Caco-2 (cell line): ENCODE measurements at regions not wholly inside any gene's neighbourhood (a gene's known extent, or its start where the extent isn't known, plus 50 kb on each side); places are given as distances from the start of the nearest gene placed in this dataset.

Experiments used
- BruUV-seq: library from RNA; stranded (reverse); fragments of 400-500 nt; replicated peaks from 2 replicates; lab custom pipeline; 2021; lab: Mats Ljungman, UMichigan
- CTCF ChIA-PET: fragments of 300-600 bp; sonication (Branson Sonifier 250); formaldehyde crosslinking; loops from one replicate; lab custom pipeline; 2022; ENCODE audit warnings: antibody characterized with exemption; lab: Charles Lee
- POLR2A ChIA-PET: fragments of 300-600 bp; sonication (Branson Sonifier 250); formaldehyde crosslinking; loops from one replicate; lab custom pipeline; 2022; ENCODE audit warnings: antibody characterized with exemption; lab: Charles Lee
- DNase-seq, 2 experiments: peaks; one replicate each; pipeline versions ENCODE4 v3.0.0 to v3.0.0-alpha.2; 2020 to 2022
- H3K27me3 ChIP-seq: replicated peaks from 2 replicates; pipeline ENCODE4 v1.6.0; 2011; ENCODE audit warnings: low read length; ENCODE audit not compliant: control insufficient read depth, insufficient read depth
- H3K36me3 ChIP-seq: 2 replicates; pipeline ENCODE4 v1.5.1; 2011; ENCODE audit warnings: low read length; ENCODE audit not compliant: control insufficient read depth, insufficient read depth
- H3K4me1 ChIP-seq: fragments of 250-450 bp; sonication (Bioruptor Pico); 2 replicates; pipeline ENCODE4 v1.5.1; 2020; ENCODE audit warnings: mild to moderate bottlenecking
- H3K4me3 ChIP-seq: 2 replicates; pipeline ENCODE4 v1.5.1; 2011; ENCODE audit warnings: low read depth, mild to moderate bottlenecking, control low read depth, low read length
- H3K9me3 ChIP-seq: fragments of 250-450 bp; sonication (Bioruptor Pico); 2 replicates; pipeline ENCODE4 v1.5.1; 2020; ENCODE audit warnings: mild to moderate bottlenecking, moderate library complexity
- H3K27ac Mint-ChIP-seq: one replicate; pipeline ENCODE4 v1.8.0; 2022; ENCODE audit warnings: mixed read lengths; ENCODE audit not compliant: unreplicated experiment
- H3K27me3 Mint-ChIP-seq: one replicate; pipeline ENCODE4 v1.8.0; 2022; ENCODE audit warnings: mixed read lengths; ENCODE audit not compliant: insufficient read depth, unreplicated experiment
- H3K36me3 Mint-ChIP-seq: one replicate; pipeline ENCODE4 v1.8.0; 2022; ENCODE audit warnings: mild to moderate bottlenecking, mixed read lengths; ENCODE audit not compliant: insufficient read depth, unreplicated experiment
- H3K4me1 Mint-ChIP-seq: one replicate; pipeline ENCODE4 v1.8.0; 2022; ENCODE audit warnings: low read depth, mixed read lengths; ENCODE audit not compliant: unreplicated experiment
- H3K4me3 Mint-ChIP-seq: one replicate; pipeline ENCODE4 v1.8.0; 2022; ENCODE audit warnings: mild to moderate bottlenecking, moderate library complexity, mixed read lengths; ENCODE audit not compliant: unreplicated experiment
- H3K9me3 Mint-ChIP-seq: one replicate; pipeline ENCODE4 v1.8.0; 2022; ENCODE audit warnings: mixed read lengths; ENCODE audit not compliant: unreplicated experiment
- CTCF ChIP-seq, 2 experiments: fragments of 200-600 bp in 1 of 2; IDR thresholded peaks; 1 replicate in 1 of 2; 2 replicates in 1 of 2; pipeline versions ENCODE4 v1.5.1 to v1.8.0; 2011 to 2022; ENCODE audit warnings: antibody characterized with exemption in 1 of 2, control low read depth in 1 of 2, inconsistent platforms in 1 of 2, low read depth in 1 of 2, low read length in 1 of 2, mild to moderate bottlenecking in 1 of 2, moderate library complexity in 1 of 2; ENCODE audit not compliant: insufficient read depth in 1 of 2, severe bottlenecking in 1 of 2, unreplicated experiment in 1 of 2
- intact Hi-C: fragments of 100-400 bp; cut with micrococcal nuclease; formaldehyde crosslinking; loops from one replicate; pipeline ENCODE4 v1.10.0; 2022; ENCODE audit not compliant: unreplicated experiment

DNA sequence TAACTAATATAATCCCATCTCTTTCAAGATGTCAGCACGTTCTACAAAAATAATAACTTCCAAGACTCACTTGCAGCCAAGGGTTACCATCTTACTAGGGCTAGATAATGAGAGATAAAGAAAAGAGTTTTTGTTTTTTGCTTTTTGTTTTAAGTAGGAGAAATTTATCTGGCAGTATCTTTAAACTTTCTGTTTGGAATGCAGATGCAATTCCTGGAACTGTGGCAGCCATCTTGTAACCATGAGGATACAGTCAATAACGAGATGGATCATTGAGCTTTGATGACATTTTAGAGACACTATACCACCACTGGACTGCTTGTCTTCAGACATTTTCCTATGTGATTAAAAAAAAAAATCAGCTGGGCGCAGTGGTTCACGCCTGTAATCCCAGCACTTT is 171.2 kb upstream of the ARID2 start:
- no peak for TF ChIP-seq CTCF (IDR thresholded peaks at IDR 0.05; ENCODE audit: insufficient read depth in 1 of 2, low read depth in 1 of 2, low read length in 1 of 2, severe bottlenecking in 1 of 2, unreplicated experiment in 1 of 2)
- Mint-ChIP-seq H3K4me1 (no peaks in the 10 kb centered on the region), H3K4me3 (no peak overlapping the region), H3K9me3 (no peaks in the 10 kb centered on the region), H3K27ac (no peak overlapping the region), H3K27me3 (no peaks in the 10 kb centered on the region), H3K36me3 (no peaks in the 10 kb centered on the region)
- ChIA-PET CTCF (interaction anchor here (0.7 kb wide), 1 partner anchor 329 kb away, joined by 4 read pairs; no protein-coding TSS in a partner anchor), POLR2A (no interaction called here)
- intact Hi-C loops, result no loop called here
- Histone ChIP-seq H3K9me3 (no peaks in the 10 kb centered on the region), H3K36me3 (no peaks in the 10 kb centered on the region), H3K27me3 (no peaks in the 10 kb centered on the region), H3K4me3 (no peak overlapping the region), H3K4me1 (no peaks in the 10 kb centered on the region)
- no peak for DNase-seq
- BruUV-seq, result no TSS peak

- no peak for DNase-seq
- H3K4me1 ChIP-seq, result no peaks in the 10 kb centered on the region
- ChIA-PET POLR2A (no interaction called here), CTCF (no interaction called here)
- Mint-ChIP-seq H3K9me3 (no peaks in the 10 kb centered on the region), H3K4me1 (no peaks in the 10 kb centered on the region), H3K27me3 (no peaks in the 10 kb centered on the region), H3K4me3 (no peak overlapping the region), H3K36me3 (no peaks in the 10 kb centered on the region), H3K27ac (no peak overlapping the region)
- no TSS peak for BruUV-seq
- H3K9me3 ChIP-seq, result no peaks in the 10 kb centered on the region
- H3K36me3 ChIP-seq, result no peaks in the 10 kb centered on the region
- intact Hi-C loops, result no loop called here
- TF ChIP-seq CTCF (IDR thresholded peaks at IDR 0.05; ENCODE audit: insufficient read depth in 1 of 2, low read depth in 1 of 2, low read length in 1 of 2, severe bottlenecking in 1 of 2, unreplicated experiment in 1 of 2), result no peak
- no peak overlapping the region for H3K4me3 ChIP-seq
- no peaks in the 10 kb centered on the region for H3K27me3 ChIP-seq
These were observed 170.0 kb upstream of the ARID2 start for GRCh38 chr12:45559537-45559936.

- DNase-seq, result no peak
- no peaks in the 10 kb centered on the region for H3K9me3 ChIP-seq
- H3K4me3 ChIP-seq, result no peak overlapping the region
- H3K9me3 Mint-ChIP-seq, result no peaks in the 10 kb centered on the region
- no peak overlapping the region for H3K4me3 Mint-ChIP-seq
- intact Hi-C loops, result no loop called here
- H3K36me3 Mint-ChIP-seq, result no peaks in the 10 kb centered on the region
- H3K27ac Mint-ChIP-seq, result no peak overlapping the region
- no peaks in the 10 kb centered on the region for H3K27me3 Mint-ChIP-seq
- no TSS peak for BruUV-seq
- H3K4me1 ChIP-seq, result peaks cover 3% of the 10 kb centered on the region; the same call in 1 of the 2 replicates
- no peaks in the 10 kb centered on the region for H3K36me3 ChIP-seq
- ChIA-PET POLR2A (no interaction called here), CTCF (no interaction called here)
- no peak for TF ChIP-seq CTCF (IDR thresholded peaks at IDR 0.05; ENCODE audit: insufficient read depth in 1 of 2, low read depth in 1 of 2, low read length in 1 of 2, severe bottlenecking in 1 of 2, unreplicated experiment in 1 of 2)
- H3K4me1 Mint-ChIP-seq, result no peaks in the 10 kb centered on the region
- no peaks in the 10 kb centered on the region for H3K27me3 ChIP-seq
These were observed 168.8 kb upstream of the ARID2 start for GRCh38 chr12:45560689-45561088.
